Thoracic aorta (tissue), 2 donors: ENCODE measurements at regions not wholly inside any gene's neighbourhood (a gene's known extent, or its start where the extent isn't known, plus 50 kb on each side); places are given as distances from the start of the nearest gene placed in this dataset.

Experiments
- ATAC-seq: fragments of 150-250 bp; one replicate; pipeline ENCODE4 v1.8.0; 2017; ENCODE audit warnings: low read depth; ENCODE audit not compliant: insufficient number of reproducible peaks, low FRiP score
- DNase-seq: peaks from one replicate; pipeline ENCODE4 v3.0.0-alpha.2; 2020; ENCODE audit warnings: low spot score
- H3K27ac ChIP-seq, 2 donors: fragments of 200-600 bp; sonication (generic); 1 replicate in 1 of 2; 2 replicates in 1 of 2; pipeline ENCODE4 v1.5.1; 2016; ENCODE audit warnings: mild to moderate bottlenecking in 2 of 2, moderate library complexity in 2 of 2
- H3K27me3 ChIP-seq: fragments of 200-600 bp; sonication (generic); replicated peaks from 2 replicates; pipeline ENCODE4 v1.6.0; 2016; ENCODE audit warnings: mild to moderate bottlenecking; ENCODE audit not compliant: insufficient read depth
- H3K36me3 ChIP-seq: fragments of 200-600 bp; sonication (generic); one replicate; pipeline ENCODE4 v1.5.1; 2016
- H3K4me1 ChIP-seq, 2 donors: fragments of 200-600 bp; sonication (generic); 1 replicate in 1 of 2; 2 replicates in 1 of 2; pipeline versions ENCODE4 v1.5.1 to v1.6.0; 2016; ENCODE audit warnings: low read depth in 2 of 2, mild to moderate bottlenecking in 1 of 2; ENCODE audit not compliant: control insufficient read depth in 1 of 2
- H3K4me3 ChIP-seq: fragments of 200-600 bp; sonication (generic); 2 replicates; pipeline ENCODE4 v1.5.1; 2016; ENCODE audit warnings: mild to moderate bottlenecking
- H3K9me3 ChIP-seq: fragments of 200-600 bp; sonication (generic); 2 replicates; pipeline ENCODE4 v1.5.1; 2016
- CTCF ChIP-seq: fragments of 200-600 bp; sonication (generic); IDR thresholded peaks from one replicate; pipeline ENCODE4 v1.5.1; 2019; ENCODE audit warnings: antibody characterized with exemption

GRCh38 chr2:21217442-21217841, 93.7 kb downstream of the TDRD15 start:
- DNase-seq (no peak), ATAC-seq (no peak)
- Histone ChIP-seq H3K4me3 (no peak overlapping the region), H3K4me1 (peaks cover 0 to 20% of the 10 kb centered on the region in 2 donors), H3K27ac (no peak overlapping the region), H3K9me3 (no peaks in the 10 kb centered on the region), H3K27me3 (no peaks in the 10 kb centered on the region), H3K36me3 (no peaks in the 10 kb centered on the region)
- TF ChIP-seq CTCF = no peak

GRCh38 chr2:21220930-21221329, 97.2 kb downstream of the TDRD15 start:
- Histone ChIP-seq H3K4me1 (peaks cover 0 to 35% of the 10 kb centered on the region in 2 donors), H3K4me3 (peak overlapping the region; percentile 44), H3K36me3 (no peaks in the 10 kb centered on the region), H3K27me3 (no peaks in the 10 kb centered on the region), H3K9me3 (no peaks in the 10 kb centered on the region), H3K27ac (peak overlapping the region in 1 of 2 donors; percentile 26)
- ATAC-seq (peak; percentile 61), DNase-seq (no peak)
- no peak for TF ChIP-seq CTCF

GRCh38 chr2:21223618-21224017, 99.8 kb downstream of the TDRD15 start:
- H3K36me3 ChIP-seq = no peaks in the 10 kb centered on the region
- H3K4me1 ChIP-seq = peaks cover 0 to 38% of the 10 kb centered on the region in 2 donors
- no peak for TF ChIP-seq CTCF
- H3K27ac ChIP-seq = no peak overlapping the region
- H3K27me3 ChIP-seq = no peaks in the 10 kb centered on the region
- no peaks in the 10 kb centered on the region for H3K9me3 ChIP-seq
- ATAC-seq (no peak), DNase-seq (no peak)
- no peak overlapping the region for H3K4me3 ChIP-seq

- DNase-seq = no peak
- no peak for TF ChIP-seq CTCF
- H3K4me1 ChIP-seq = peaks cover 0 to 26% of the 10 kb centered on the region in 2 donors
Measured at GRCh38 chr2:21228041-21228895, 104.5 kb downstream of the TDRD15 start.

GRCh38 chr2:21229302-21229701, 105.5 kb downstream of the TDRD15 start:
- ATAC-seq (no peak), DNase-seq (no peak)
- Histone ChIP-seq H3K27me3 (no peaks in the 10 kb centered on the region), H3K9me3 (no peaks in the 10 kb centered on the region), H3K36me3 (no peaks in the 10 kb centered on the region), H3K4me3 (no peak overlapping the region), H3K4me1 (peaks cover 0 to 21% of the 10 kb centered on the region in 2 donors), H3K27ac (no peak overlapping the region)
- no peak for TF ChIP-seq CTCF

More at GRCh38 chr2:21228041-21228895, 104.5 kb downstream of the TDRD15 start:
- Histone ChIP-seq H3K27me3 (no peaks in the 10 kb centered on the region), H3K9me3 (no peaks in the 10 kb centered on the region), H3K27ac (no peak overlapping the region), H3K36me3 (no peaks in the 10 kb centered on the region), H3K4me3 (no peak overlapping the region)
- no peak for ATAC-seq
